GM12878 (cell line): ENCODE measurements at regions not wholly inside any gene's neighbourhood (a gene's known extent, or its start where the extent isn't known, plus 50 kb on each side); places are given as distances from the start of the nearest gene placed in this dataset.
A peak's percentile ranks its signal among the peaks of the same experiment; 100 is the strongest.

Experiments
- ATF2 ChIP-seq: IDR thresholded peaks from 2 replicates; pipeline ENCODE4 v1.6.1; 2012; ENCODE audit warnings: low read length, inconsistent platforms
- EGR1 ChIP-seq, 2 experiments: IDR thresholded peaks; 1 replicate in 1 of 2; 2 replicates in 1 of 2; pipeline ENCODE4 v1.6.1; 2011 to 2012; ENCODE audit warnings: low read depth in 2 of 2, low read length in 2 of 2, borderline replicate concordance in 1 of 2, mild to moderate bottlenecking in 1 of 2, moderate library complexity in 1 of 2
- HDGF ChIP-seq: fragments of 450-650 bp; IDR thresholded peaks from 2 replicates; pipeline ENCODE4 v1.6.1; 2016; ENCODE audit warnings: antibody characterized with exemption
- IKZF2 ChIP-seq, 2 experiments: fragments of 450-650 bp; IDR thresholded peaks; 2 replicates each; pipeline ENCODE4 v1.6.1; 2017; ENCODE audit warnings: mild to moderate bottlenecking in 2 of 2, moderate library complexity in 2 of 2
- JUND ChIP-seq: IDR thresholded peaks from 2 replicates; pipeline ENCODE4 v1.6.1; 2012; ENCODE audit warnings: low read depth, mild to moderate bottlenecking, low read length, improper control_type of control experiment, moderate library complexity
- KLF5 ChIP-seq: fragments of 450-650 bp; IDR thresholded peaks from 2 replicates; pipeline ENCODE4 v1.6.1; 2014; ENCODE audit warnings: mild to moderate bottlenecking; ENCODE audit not compliant: partially characterized antibody
- NFYA ChIP-seq: IDR thresholded peaks from 2 replicates; pipeline ENCODE4 v1.6.1; 2011; ENCODE audit warnings: low read depth, mild to moderate bottlenecking, low read length, improper control_type of control experiment, borderline replicate concordance
- NR2C2 ChIP-seq: IDR thresholded peaks from 2 replicates; pipeline ENCODE4 v1.6.1; 2011; ENCODE audit warnings: borderline replicate concordance, low read depth; ENCODE audit not compliant: control insufficient read depth, insufficient read length
- PKNOX1 ChIP-seq: fragments of 450-650 bp; IDR thresholded peaks from 2 replicates; pipeline ENCODE4 v1.6.1; 2016; ENCODE audit warnings: mild to moderate bottlenecking
- PRDM15 ChIP-seq: fragments of 450-650 bp; formaldehyde crosslinking; IDR thresholded peaks from 2 replicates; pipeline ENCODE4 v1.4.0; 2020; ENCODE audit warnings: mild to moderate bottlenecking, moderate library complexity
- SP1 ChIP-seq: IDR thresholded peaks from one replicate; pipeline ENCODE4 v1.6.1; 2011; ENCODE audit warnings: low read depth, low read length
- TCF3 ChIP-seq: IDR thresholded peaks from 2 replicates; pipeline ENCODE4 v1.6.1; 2012; ENCODE audit warnings: low read depth, mild to moderate bottlenecking, low read length, borderline replicate concordance; ENCODE audit not compliant: insufficient read depth
- USF1 ChIP-seq: IDR thresholded peaks from 2 replicates; pipeline ENCODE4 v1.6.1; 2011; ENCODE audit warnings: borderline replicate concordance, low read depth, mild to moderate bottlenecking, moderate library complexity, mixed read lengths, low read length; ENCODE audit not compliant: insufficient read depth; ENCODE audit errors: extremely low read length
- ZNF592 ChIP-seq: fragments of 450-650 bp; IDR thresholded peaks from 2 replicates; pipeline ENCODE4 v1.6.1; 2017; ENCODE audit warnings: mild to moderate bottlenecking, moderate library complexity
- ZSCAN29 ChIP-seq: fragments of 450-650 bp; IDR thresholded peaks from 2 replicates; pipeline ENCODE4 v1.6.1; 2017; ENCODE audit warnings: mild to moderate bottlenecking, moderate library complexity

- no peak for TF ChIP-seq ZNF592
- TF ChIP-seq TCF3: no peak
- peak; percentile 82 for TF ChIP-seq PKNOX1
- no peak for TF ChIP-seq JUND
- TF ChIP-seq EGR1 (IDR thresholded peaks at IDR 0.05; ENCODE audit: borderline replicate concordance in 1 of 2, low read depth in 2 of 2, low read length in 2 of 2): no peak
- TF ChIP-seq NFYA: no peak
- TF ChIP-seq PRDM15 (CRISPR knock-in tag): no peak
- no peak for TF ChIP-seq NR2C2
- TF ChIP-seq ATF2: peak; percentile 36; the same call in 1 of the 2 replicates
- TF ChIP-seq KLF5: peak; percentile 50
- TF ChIP-seq SP1: peak; percentile 84
- peak; percentile 46; the same call in 1 of the 2 replicates for TF ChIP-seq ZSCAN29
- peak; percentile 97 to 98 for TF ChIP-seq IKZF2 (IDR thresholded peaks at IDR 0.05)
- TF ChIP-seq HDGF: no peak
- no peak for TF ChIP-seq USF1
Observed at GRCh38 chr11:130765951-130766649, 150.2 kb downstream of the SNX19 start (continued).
